Fibroblast of lung (primary cell): ENCODE measurements at regions not wholly inside any gene's neighbourhood (a gene's known extent, or its start where the extent isn't known, plus 50 kb on each side); places are given as distances from the start of the nearest gene placed in this dataset.

Experiments
- CTCF ChIP-seq, 2 donors: IDR thresholded peaks in 1 of 2; conservative IDR thresholded peaks in 1 of 2; 1 replicate in 1 of 2; 2 replicates in 1 of 2; pipeline ENCODE4 v1.5.1; 2011 to 2012; ENCODE audit warnings: low read length in 2 of 2, control low read depth in 1 of 2, inconsistent platforms in 1 of 2, low read depth in 1 of 2, mild to moderate bottlenecking in 1 of 2
- EZH2 ChIP-seq: IDR thresholded peaks from 2 replicates; pipeline ENCODE4 v1.5.1; 2012; ENCODE audit warnings: low read length, control low read depth, mild to moderate bottlenecking; ENCODE audit errors: missing control alignments

GRCh38 chr16:75804368-75804767 is 78.1 kb upstream of the CPHXL start:
- TF ChIP-seq CTCF (conservative IDR thresholded peaks at IDR 0.05 in 1 of 2, IDR thresholded peaks at IDR 0.05 in 1 of 2; ENCODE audit: low read depth in 1 of 2, low read length in 2 of 2), result no peak
- no peak for TF ChIP-seq EZH2
